Parathyroid adenoma (tissue), 2 donors: ENCODE measurements at regions not wholly inside any gene's neighbourhood (a gene's known extent, or its start where the extent isn't known, plus 50 kb on each side); places are given as distances from the start of the nearest gene placed in this dataset.
A peak's percentile ranks its signal among the peaks of the same experiment; 100 is the strongest.

ENCODE experiments used
- H2AFZ ChIP-seq: fragments of 300-600 bp; sonication (generic); one replicate; pipeline ENCODE4 v1.7.0; 2017; ENCODE audit warnings: antibody characterized with exemption, mild to moderate bottlenecking
- H3K27ac ChIP-seq: fragments of 300-600 bp; sonication (generic); one replicate; pipeline ENCODE4 v1.7.0; 2017
- H3K27me3 ChIP-seq: fragments of 300-600 bp; sonication (generic); one replicate; pipeline ENCODE4 v1.7.0; 2017; ENCODE audit warnings: low read length; ENCODE audit not compliant: control insufficient read depth, insufficient read depth
- H3K36me3 ChIP-seq: fragments of 300-600 bp; sonication (generic); one replicate; pipeline ENCODE4 v1.7.0; 2017; ENCODE audit warnings: low read length; ENCODE audit not compliant: control insufficient read depth, insufficient read depth
- H3K4me1 ChIP-seq: fragments of 300-600 bp; sonication (generic); one replicate; pipeline ENCODE4 v1.7.0; 2017; ENCODE audit warnings: control low read depth
- H3K4me2 ChIP-seq: fragments of 300-600 bp; sonication (generic); one replicate; pipeline ENCODE4 v1.7.0; 2017; ENCODE audit warnings: low read length
- H3K4me3 ChIP-seq: fragments of 300-600 bp; sonication (generic); one replicate; pipeline ENCODE4 v1.7.0; 2017; ENCODE audit warnings: low read depth, low read length
- H3K79me2 ChIP-seq: fragments of 300-600 bp; sonication (generic); one replicate; pipeline ENCODE4 v1.7.0; 2017; ENCODE audit warnings: control low read depth
- H3K9ac ChIP-seq: fragments of 300-600 bp; sonication (generic); one replicate; pipeline ENCODE4 v1.7.0; 2017; ENCODE audit warnings: mild to moderate bottlenecking
- H3K9me3 ChIP-seq: fragments of 300-600 bp; sonication (generic); one replicate; pipeline ENCODE4 v1.7.0; 2017; ENCODE audit warnings: low read length; ENCODE audit not compliant: control insufficient read depth
- CTCF ChIP-seq: fragments of 300-600 bp; sonication (generic); IDR thresholded peaks from one replicate; pipeline ENCODE4 v1.7.0; 2017; ENCODE audit warnings: antibody characterized with exemption, mild to moderate bottlenecking
- donor health status: primary hyperparathyroidism.

- H3K79me2 ChIP-seq = no peaks in the 10 kb centered on the region
- H3K4me2 ChIP-seq = no peak overlapping the region
- H3K27ac ChIP-seq = no peak overlapping the region
- H3K27me3 ChIP-seq = no peaks in the 10 kb centered on the region
- H3K9ac ChIP-seq = no peak overlapping the region
- peak overlapping the region; percentile 39 for H2AFZ ChIP-seq
- H3K9me3 ChIP-seq = no peaks in the 10 kb centered on the region
- TF ChIP-seq CTCF = no peak
- no peaks in the 10 kb centered on the region for H3K36me3 ChIP-seq
- H3K4me1 ChIP-seq = peaks cover 22% of the 10 kb centered on the region
- no peak overlapping the region for H3K4me3 ChIP-seq
Measured at GRCh38 chr6:158913580-158913979, 86.4 kb downstream of the RSPH3 start.

- no peak overlapping the region for H3K27ac ChIP-seq
- H3K27me3 ChIP-seq = no peaks in the 10 kb centered on the region
- no peak overlapping the region for H3K4me3 ChIP-seq
- H3K79me2 ChIP-seq = no peaks in the 10 kb centered on the region
- no peak for TF ChIP-seq CTCF
- H3K36me3 ChIP-seq = no peaks in the 10 kb centered on the region
- peaks cover 21% of the 10 kb centered on the region for H3K4me1 ChIP-seq
- H3K9ac ChIP-seq = no peak overlapping the region
- H3K9me3 ChIP-seq = no peaks in the 10 kb centered on the region
- H2AFZ ChIP-seq = no peak overlapping the region
- H3K4me2 ChIP-seq = no peak overlapping the region
Measured at GRCh38 chr6:158912655-158913054, 87.3 kb downstream of the RSPH3 start.

- TF ChIP-seq CTCF = no peak
- H3K9ac ChIP-seq = no peak overlapping the region
- no peaks in the 10 kb centered on the region for H3K9me3 ChIP-seq
- no peaks in the 10 kb centered on the region for H3K79me2 ChIP-seq
- H3K4me1 ChIP-seq = peaks cover 17% of the 10 kb centered on the region
- H3K4me2 ChIP-seq = no peak overlapping the region
- peak overlapping the region; percentile 80 for H3K27ac ChIP-seq
- H3K4me3 ChIP-seq = no peak overlapping the region
- H2AFZ ChIP-seq = peak overlapping the region; percentile 86
- H3K36me3 ChIP-seq = no peaks in the 10 kb centered on the region
- H3K27me3 ChIP-seq = no peaks in the 10 kb centered on the region
Measured at GRCh38 chr6:158911746-158912480, 88.1 kb downstream of the RSPH3 start.

- peak overlapping the region; percentile 80 for H3K27ac ChIP-seq
- no peaks in the 10 kb centered on the region for H3K36me3 ChIP-seq
- no peaks in the 10 kb centered on the region for H3K27me3 ChIP-seq
- peak overlapping the region; percentile 72 for H3K4me2 ChIP-seq
- peaks cover 17% of the 10 kb centered on the region for H3K4me1 ChIP-seq
- H2AFZ ChIP-seq = peak overlapping the region; percentile 86
- no peaks in the 10 kb centered on the region for H3K9me3 ChIP-seq
- peak overlapping the region; percentile 36 for H3K4me3 ChIP-seq
- no peak overlapping the region for H3K9ac ChIP-seq
- H3K79me2 ChIP-seq = no peaks in the 10 kb centered on the region
- no peak for TF ChIP-seq CTCF
Measured at GRCh38 chr6:158910484-158911440, 89.2 kb downstream of the RSPH3 start.
